Naive thymus-derived CD4-positive, alpha-beta T cell (primary cell): ENCODE measurements at regions not wholly inside any gene's neighbourhood (a gene's known extent, or its start where the extent isn't known, plus 50 kb on each side); places are given as distances from the start of the nearest gene placed in this dataset.

Experiments used
- ATAC-seq: fragments of 150-1000 bp; cut with Tn5 transposase; 2 replicates; pipeline ENCODE4 v1.10.0; 2021; ENCODE audit warnings: mild to moderate bottlenecking, moderate library complexity
- CTCF ChIA-PET: fragments of 350-600 bp; sonication (Branson Sonifier 250); formaldehyde crosslinking; loops from one replicate; lab custom pipeline; 2021; ENCODE audit warnings: antibody characterized with exemption; lab: Charles Lee
- POLR2A ChIA-PET: fragments of 350-600 bp; sonication (Branson Sonifier 250); formaldehyde crosslinking; loops from one replicate; lab custom pipeline; 2021; ENCODE audit warnings: antibody characterized with exemption, inconsistent platforms; lab: Charles Lee
- DNase-seq, 9 donors: peaks; one replicate each; pipeline versions ENCODE4 v3.0.0 to v3.0.0-alpha.2; 2020 to 2022; ENCODE audit warnings: mixed read lengths in 1 of 9
- H3K27ac ChIP-seq: one replicate; pipeline ENCODE4 v1.7.0; 2013; ENCODE audit warnings: mild to moderate bottlenecking, low read depth, low read length, moderate library complexity
- H3K27me3 ChIP-seq, 2 donors: one replicate each; pipeline ENCODE4 v1.7.0; 2013; ENCODE audit warnings: low read length in 2 of 2, mild to moderate bottlenecking in 2 of 2, moderate library complexity in 2 of 2; ENCODE audit not compliant: control insufficient read depth in 2 of 2, insufficient read depth in 2 of 2
- H3K36me3 ChIP-seq, 3 experiments: 1 replicate in 2 of 3; 2 replicates in 1 of 3; pipeline ENCODE4 v1.7.0; 2013; ENCODE audit warnings: low read length in 3 of 3, mild to moderate bottlenecking in 3 of 3, moderate library complexity in 1 of 3; ENCODE audit not compliant: insufficient read depth in 3 of 3, control insufficient read depth in 2 of 3
- H3K4me1 ChIP-seq, 2 donors: one replicate each; pipeline ENCODE4 v1.7.0; 2013; ENCODE audit warnings: low read length in 2 of 2, mild to moderate bottlenecking in 2 of 2, moderate library complexity in 1 of 2; ENCODE audit not compliant: control insufficient read depth in 2 of 2, insufficient read depth in 2 of 2
- H3K4me3 ChIP-seq: 2 replicates; pipeline ENCODE4 v1.7.0; 2013; ENCODE audit warnings: mild to moderate bottlenecking, low read length
- H3K9me3 ChIP-seq, 3 experiments: 1 replicate in 2 of 3; 2 replicates in 1 of 3; pipeline ENCODE4 v1.7.0; 2013; ENCODE audit warnings: low read length in 3 of 3; ENCODE audit not compliant: control insufficient read depth in 2 of 3
- H3K27ac Mint-ChIP-seq, 9 donors: one replicate each; pipeline ENCODE4 v1.8.0; 2020 to 2022; ENCODE audit warnings: mixed read lengths in 9 of 9, mild to moderate bottlenecking in 8 of 9, moderate library complexity in 5 of 9, inconsistent platforms in 2 of 9
- H3K27me3 Mint-ChIP-seq, 5 donors: one replicate each; pipeline ENCODE4 v1.8.0; 2021 to 2022; ENCODE audit warnings: mixed read lengths in 5 of 5, mild to moderate bottlenecking in 1 of 5
- H3K36me3 Mint-ChIP-seq, 5 donors: one replicate each; pipeline ENCODE4 v1.8.0; 2020 to 2022; ENCODE audit warnings: mixed read lengths in 5 of 5, mild to moderate bottlenecking in 3 of 5, inconsistent platforms in 1 of 5
- H3K4me1 Mint-ChIP-seq, 7 donors: one replicate each; pipeline ENCODE4 v1.8.0; 2020 to 2022; ENCODE audit warnings: mixed read lengths in 7 of 7, mild to moderate bottlenecking in 3 of 7, inconsistent platforms in 1 of 7
- H3K4me3 Mint-ChIP-seq, 10 donors: one replicate each; pipeline ENCODE4 v1.8.0; 2020 to 2022; ENCODE audit warnings: mild to moderate bottlenecking in 10 of 10, mixed read lengths in 10 of 10, moderate library complexity in 6 of 10, inconsistent platforms in 2 of 10
- H3K9me3 Mint-ChIP-seq, 11 donors: one replicate each; pipeline ENCODE4 v1.8.0; 2020 to 2022; ENCODE audit warnings: mixed read lengths in 11 of 11, mild to moderate bottlenecking in 4 of 11, inconsistent platforms in 1 of 11, moderate library complexity in 1 of 11
- intact Hi-C, 2 donors: fragments of 100-400 bp; cut with micrococcal nuclease; formaldehyde crosslinking; loops; one replicate each; pipeline ENCODE4 v1.15.1; 2023

DNA sequence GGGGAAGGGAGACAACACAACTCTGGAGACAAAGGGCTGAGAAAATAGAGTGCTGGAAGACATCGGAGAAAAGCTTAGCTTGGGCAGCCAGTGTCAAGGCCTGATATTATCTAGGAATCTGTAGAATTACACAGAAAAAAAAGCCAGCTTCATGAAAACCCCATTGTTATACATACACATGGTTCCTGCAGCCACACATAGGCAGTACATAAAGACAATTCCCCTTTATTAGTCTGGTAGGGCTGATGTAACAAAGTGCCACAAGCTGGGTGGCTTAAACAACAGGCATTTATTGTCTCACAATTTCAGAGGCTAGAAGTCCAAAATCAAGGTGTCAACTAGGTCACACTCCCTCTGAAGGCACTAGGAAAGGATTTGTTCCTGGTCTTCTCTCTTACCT, 503.5 kb downstream of the MID1IP1 start:
- H3K27ac ChIP-seq: no peak overlapping the region
- DNase-seq: no peak
- H3K36me3 ChIP-seq: no peaks in the 10 kb centered on the region
- POLR2A ChIA-PET: no interaction called here
- Mint-ChIP-seq H3K27ac (peak overlapping the region in 2 of 9 donors; percentile 21 to 34), H3K4me1 (peaks cover 7 to 44% (median 32%) of the 10 kb centered on the region in 7 donors), H3K36me3 (peaks cover 0 to 12% (median 3%) of the 10 kb centered on the region in 5 donors), H3K27me3 (no peaks in the 10 kb centered on the region), H3K4me3 (no peak overlapping the region), H3K9me3 (peaks cover 0 to 22% (median 4%) of the 10 kb centered on the region in 11 donors)
- H3K27me3 ChIP-seq: no peaks in the 10 kb centered on the region
- no peak overlapping the region for H3K4me3 ChIP-seq
- CTCF ChIA-PET: no interaction called here
- intact Hi-C loops: loop anchor here (5.0 to 10.0 kb wide), 4 partner anchors 42 to 873 kb away; partner anchors contain the start of gene MID1IP1 (in 2 of the 2)
- H3K9me3 ChIP-seq: peaks cover 0 to 11% (median 0%) of the 10 kb centered on the region in 3 experiments
- peaks cover 8 to 15% of the 10 kb centered on the region in 2 donors for H3K4me1 ChIP-seq
- no peak for ATAC-seq

GRCh38 chrX:39307488-39307887, 506.2 kb downstream of the MID1IP1 start:
- Mint-ChIP-seq H3K36me3 (peaks cover 0 to 20% (median 3%) of the 10 kb centered on the region in 5 donors), H3K27ac (peak overlapping the region; percentile 46 to 100 (median 97)), H3K9me3 (peaks cover 0 to 9% (median 2%) of the 10 kb centered on the region in 11 donors), H3K4me3 (peak overlapping the region in 3 of 10 donors; percentile 23 to 91 (median 34)), H3K4me1 (peaks cover 24 to 68% (median 60%) of the 10 kb centered on the region in 7 donors), H3K27me3 (no peaks in the 10 kb centered on the region)
- Histone ChIP-seq H3K4me1 (peaks cover 18 to 42% of the 10 kb centered on the region in 2 donors), H3K4me3 (no peak overlapping the region), H3K27me3 (no peaks in the 10 kb centered on the region), H3K27ac (peak overlapping the region; percentile 3), H3K36me3 (no peaks in the 10 kb centered on the region), H3K9me3 (peaks cover 0 to 11% (median 0%) of the 10 kb centered on the region in 3 experiments)
- ChIA-PET CTCF (no interaction called here), POLR2A (interaction anchor here (0.7 to 1.6 kb wide), 3 partner anchors 15 to 26 kb away, joined by 3 read pairs; no protein-coding TSS in a partner anchor)
- DNase-seq (no peak), ATAC-seq (no peak)
- intact Hi-C loops: loop anchor here (5.0 to 10.0 kb wide), 4 partner anchors 45 to 870 kb away; partner anchors contain the start of gene MID1IP1 (in 2 of the 2)

DNA sequence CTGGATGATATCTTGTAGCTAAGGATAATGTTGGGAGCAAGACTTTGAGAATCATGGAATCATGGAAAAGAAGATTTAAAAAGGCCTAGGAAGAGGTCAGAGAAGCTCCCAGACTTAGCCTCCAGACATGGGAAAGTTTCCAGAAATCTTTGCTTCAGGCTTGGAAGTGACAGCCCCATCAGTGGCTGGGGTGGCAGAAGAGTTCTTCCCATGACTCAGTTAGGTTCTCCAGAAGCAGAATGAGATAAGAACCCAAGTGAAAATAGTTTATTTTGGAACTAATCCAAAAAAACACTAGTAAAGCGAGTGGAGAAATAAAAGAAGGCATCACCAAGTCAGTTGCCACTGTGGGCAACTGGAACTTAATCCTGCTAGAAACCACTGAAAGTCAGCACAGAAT, 506.9 kb downstream of the MID1IP1 start:
- Histone ChIP-seq H3K4me1 (peaks cover 18 to 42% of the 10 kb centered on the region in 2 donors), H3K4me3 (no peak overlapping the region), H3K27ac (peak overlapping the region; percentile 84), H3K9me3 (peaks cover 0 to 7% (median 0%) of the 10 kb centered on the region in 3 experiments), H3K27me3 (no peaks in the 10 kb centered on the region), H3K36me3 (no peaks in the 10 kb centered on the region)
- ChIA-PET CTCF (no interaction called here), POLR2A (interaction anchor here (0.7 to 1.6 kb wide), 3 partner anchors 14 to 25 kb away, joined by 3 read pairs; no protein-coding TSS in a partner anchor)
- no peak for ATAC-seq
- peak overlapping the region; percentile 95 to 100 (median 99) for H3K27ac Mint-ChIP-seq
- peaks cover 28 to 74% (median 66%) of the 10 kb centered on the region in 7 donors for H3K4me1 Mint-ChIP-seq
- intact Hi-C loops: loop anchor here (2.0 to 10.0 kb wide), 5 partner anchors 29 to 869 kb away; partner anchors contain the start of gene MID1IP1 (in 2 of the 2)
- H3K9me3 Mint-ChIP-seq: peaks cover 0 to 7% (median 0%) of the 10 kb centered on the region in 11 donors
- H3K36me3 Mint-ChIP-seq: peaks cover 0 to 25% (median 3%) of the 10 kb centered on the region in 5 donors
- no peaks in the 10 kb centered on the region for H3K27me3 Mint-ChIP-seq
- no peak for DNase-seq
- H3K4me3 Mint-ChIP-seq: peak overlapping the region in 3 of 10 donors; percentile 23 to 91 (median 55)

GRCh38 chrX:39309018-39309635, 507.9 kb downstream of the MID1IP1 start:
- Histone ChIP-seq H3K36me3 (no peaks in the 10 kb centered on the region), H3K27ac (peak overlapping the region; percentile 84), H3K27me3 (no peaks in the 10 kb centered on the region), H3K9me3 (no peaks in the 10 kb centered on the region), H3K4me3 (peak overlapping the region; percentile 41), H3K4me1 (peaks cover 18 to 42% of the 10 kb centered on the region in 2 donors)
- peak in 7 of 9 donors; percentile 23 to 81 (median 43) for DNase-seq
- peaks cover 28 to 81% (median 74%) of the 10 kb centered on the region in 7 donors for H3K4me1 Mint-ChIP-seq
- no peaks in the 10 kb centered on the region for H3K27me3 Mint-ChIP-seq
- H3K27ac Mint-ChIP-seq: peak overlapping the region; percentile 95 to 100 (median 99)
- H3K4me3 Mint-ChIP-seq: peak overlapping the region; percentile 33 to 91 (median 76)
- H3K9me3 Mint-ChIP-seq: peaks cover 0 to 10% (median 0%) of the 10 kb centered on the region in 11 donors
- peaks cover 0 to 29% (median 3%) of the 10 kb centered on the region in 5 donors for H3K36me3 Mint-ChIP-seq
- ATAC-seq: peak; percentile 83
- CTCF ChIA-PET: interaction anchor here (0.6 to 1.7 kb wide), 5 partner anchors 11 to 465 kb away, joined by 3 to 5 read pairs (median 4); no protein-coding TSS in a partner anchor
- POLR2A ChIA-PET: interaction anchor here (0.7 to 2.2 kb wide), 4 partner anchors 11 to 503 kb away, joined by 4 to 10 read pairs (median 5); no protein-coding TSS in a partner anchor
- intact Hi-C loops: loop anchor here (1.0 to 10.0 kb wide), 7 partner anchors 28 to 868 kb away; partner anchors contain the start of gene MID1IP1 (in 2 of the 2)

DNA sequence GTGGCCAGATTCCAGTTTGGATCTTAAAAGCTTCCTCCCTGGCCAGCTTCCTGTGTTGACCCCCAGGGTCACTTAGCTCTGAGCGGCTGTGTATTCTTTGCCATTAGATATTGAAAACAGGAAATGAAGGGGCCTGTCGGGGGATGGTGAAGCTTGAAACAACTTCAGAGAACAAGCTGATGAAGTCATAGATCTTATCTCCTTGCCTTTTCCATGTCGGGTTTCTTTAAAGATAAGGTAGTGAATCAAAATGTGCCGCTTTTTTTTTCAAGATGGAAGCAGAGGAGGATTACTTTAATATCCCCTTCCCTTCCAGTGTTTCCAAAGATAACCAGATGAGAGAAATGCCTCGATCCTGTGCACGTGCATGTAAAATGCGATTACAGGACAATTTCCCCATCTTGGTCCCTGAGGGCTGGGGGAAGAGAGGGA, 508.5 kb downstream of the MID1IP1 start:
- ChIA-PET POLR2A (interaction anchor here (0.6 to 2.2 kb wide), 7 partner anchors 10 to 860 kb away, joined by 3 to 10 read pairs (median 4); no protein-coding TSS in a partner anchor), CTCF (interaction anchor here (0.6 to 1.7 kb wide), 5 partner anchors 10 to 464 kb away, joined by 3 to 5 read pairs (median 4); no protein-coding TSS in a partner anchor)
- H3K36me3 ChIP-seq: no peaks in the 10 kb centered on the region
- H3K27me3 Mint-ChIP-seq: no peaks in the 10 kb centered on the region
- ATAC-seq: peak; percentile 81
- H3K9me3 Mint-ChIP-seq: peaks cover 0 to 11% (median 0%) of the 10 kb centered on the region in 11 donors
- intact Hi-C loops: loop anchor here (1.0 to 10.0 kb wide), 9 partner anchors 17 to 868 kb away; partner anchors contain the start of gene MID1IP1 (in 2 of the 2)
- peaks cover 28 to 84% (median 76%) of the 10 kb centered on the region in 7 donors for H3K4me1 Mint-ChIP-seq
- H3K36me3 Mint-ChIP-seq: peaks cover 0 to 31% (median 3%) of the 10 kb centered on the region in 5 donors
- peak overlapping the region; percentile 61 to 91 (median 77) for H3K4me3 Mint-ChIP-seq
- no peaks in the 10 kb centered on the region for H3K9me3 ChIP-seq
- H3K27ac Mint-ChIP-seq: peak overlapping the region; percentile 95 to 100 (median 99)
- peaks cover 18 to 42% of the 10 kb centered on the region in 2 donors for H3K4me1 ChIP-seq
- H3K27ac ChIP-seq: peak overlapping the region; percentile 84
- peak in 8 of 9 donors; percentile 39 to 85 (median 72) for DNase-seq
- H3K27me3 ChIP-seq: no peaks in the 10 kb centered on the region
- H3K4me3 ChIP-seq: peak overlapping the region; percentile 41

DNA sequence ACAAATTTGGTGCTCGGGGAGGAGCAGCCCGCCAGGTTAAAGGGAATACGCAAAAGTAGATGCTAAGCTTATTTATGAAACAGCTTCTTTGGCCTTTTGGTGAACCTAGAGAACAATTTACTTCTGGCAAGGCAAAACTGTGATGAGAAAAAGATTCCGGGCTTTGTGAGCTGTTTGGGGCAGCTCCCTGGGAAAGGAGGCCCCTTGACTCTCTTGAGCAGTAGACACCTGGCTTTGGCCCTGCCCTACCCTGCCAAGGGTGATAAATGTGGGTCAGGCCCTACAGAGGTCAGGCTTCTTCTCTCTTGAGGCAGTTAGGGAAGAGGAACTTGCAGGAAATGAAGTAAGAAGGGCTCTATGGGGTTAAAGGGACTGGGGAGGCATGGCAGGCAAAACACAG, 509.6 kb downstream of the MID1IP1 start:
- H3K4me3 Mint-ChIP-seq: peak overlapping the region; percentile 10 to 91 (median 67)
- H3K9me3 ChIP-seq: no peaks in the 10 kb centered on the region
- H3K27ac Mint-ChIP-seq: peak overlapping the region; percentile 95 to 100 (median 99)
- peaks cover 23 to 84% (median 73%) of the 10 kb centered on the region in 7 donors for H3K4me1 Mint-ChIP-seq
- DNase-seq (no peak), ATAC-seq (no peak)
- peaks cover 0 to 11% (median under 1%) of the 10 kb centered on the region in 11 donors for H3K9me3 Mint-ChIP-seq
- H3K36me3 Mint-ChIP-seq: peaks cover 0 to 30% (median 3%) of the 10 kb centered on the region in 5 donors
- intact Hi-C loops: loop anchor here in 1 of 2 donors (2.0 to 5.0 kb wide), 2 partner anchors 16 to 41 kb away; no protein-coding TSS in a partner anchor
- H3K36me3 ChIP-seq: no peaks in the 10 kb centered on the region
- no peaks in the 10 kb centered on the region for H3K27me3 ChIP-seq
- H3K27me3 Mint-ChIP-seq: no peaks in the 10 kb centered on the region
- H3K4me3 ChIP-seq: no peak overlapping the region
- H3K4me1 ChIP-seq: peaks cover 18 to 42% of the 10 kb centered on the region in 2 donors
- ChIA-PET CTCF (interaction anchor here (1.2 to 2.3 kb wide), 2 partner anchors 11 to 23 kb away, joined by 8 read pairs; no protein-coding TSS in a partner anchor), POLR2A (interaction anchor here (1.2 to 2.2 kb wide), 4 partner anchors 11 to 49 kb away, joined by 3 to 10 read pairs (median 4); no protein-coding TSS in a partner anchor)
- H3K27ac ChIP-seq: peak overlapping the region; percentile 84
